GM12891 (cell line): ENCODE measurements at regions not wholly inside any gene's neighbourhood (a gene's known extent, or its start where the extent isn't known, plus 50 kb on each side); places are given as distances from the start of the nearest gene placed in this dataset.

ENCODE experiments used
- POLR2A ChIP-seq: IDR thresholded peaks from 2 replicates; pipeline ENCODE4 v1.6.1; 2011; ENCODE audit warnings: low read depth, low read length, control low read depth
- POLR2AphosphoS5 ChIP-seq: IDR thresholded peaks from 2 replicates; pipeline ENCODE4 v1.6.1; 2011; ENCODE audit warnings: low read depth, low read length, control low read depth
- TAF1 ChIP-seq: IDR thresholded peaks from 2 replicates; pipeline ENCODE4 v1.6.1; 2011; ENCODE audit warnings: low read depth, low read length, control low read depth

GRCh38 chr14:47785058-47785457 lies 109.7 kb upstream of the MDGA2 start:
- TF ChIP-seq POLR2AphosphoS5 (no peak), POLR2A (no peak), TAF1 (no peak)
